ENCODE measurements at regions not wholly inside any gene's neighbourhood (a gene's known extent, or its start where the extent isn't known, plus 50 kb on each side); places are given as distances from the start of the nearest gene placed in this dataset.

DNA sequence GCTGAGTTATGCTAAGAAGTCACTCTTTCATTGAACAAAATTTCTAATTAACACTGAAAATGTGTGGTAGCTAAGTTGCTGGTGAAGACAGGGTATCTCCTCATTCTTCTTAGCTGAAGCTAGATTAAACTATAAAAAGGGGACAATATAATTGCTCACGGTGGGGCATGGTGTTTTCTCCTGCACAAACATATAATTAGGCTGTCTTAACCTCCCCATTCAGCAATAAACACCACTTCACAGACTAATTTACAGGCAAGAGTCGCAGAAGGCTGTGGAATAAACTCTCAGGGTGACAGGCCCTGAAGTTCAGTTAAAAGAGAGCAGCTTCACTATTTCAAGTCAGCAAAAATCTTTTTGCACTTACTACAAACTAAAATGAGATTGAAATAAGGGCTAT, 338.9 kb upstream of the NT5E start:
- no peaks in the 10 kb centered on the region for H3K9me3 ChIP-seq
- H3K4me3 ChIP-seq = no peak overlapping the region
- no peaks in the 10 kb centered on the region for H3K4me1 ChIP-seq
- TF ChIP-seq, protein P1, sequence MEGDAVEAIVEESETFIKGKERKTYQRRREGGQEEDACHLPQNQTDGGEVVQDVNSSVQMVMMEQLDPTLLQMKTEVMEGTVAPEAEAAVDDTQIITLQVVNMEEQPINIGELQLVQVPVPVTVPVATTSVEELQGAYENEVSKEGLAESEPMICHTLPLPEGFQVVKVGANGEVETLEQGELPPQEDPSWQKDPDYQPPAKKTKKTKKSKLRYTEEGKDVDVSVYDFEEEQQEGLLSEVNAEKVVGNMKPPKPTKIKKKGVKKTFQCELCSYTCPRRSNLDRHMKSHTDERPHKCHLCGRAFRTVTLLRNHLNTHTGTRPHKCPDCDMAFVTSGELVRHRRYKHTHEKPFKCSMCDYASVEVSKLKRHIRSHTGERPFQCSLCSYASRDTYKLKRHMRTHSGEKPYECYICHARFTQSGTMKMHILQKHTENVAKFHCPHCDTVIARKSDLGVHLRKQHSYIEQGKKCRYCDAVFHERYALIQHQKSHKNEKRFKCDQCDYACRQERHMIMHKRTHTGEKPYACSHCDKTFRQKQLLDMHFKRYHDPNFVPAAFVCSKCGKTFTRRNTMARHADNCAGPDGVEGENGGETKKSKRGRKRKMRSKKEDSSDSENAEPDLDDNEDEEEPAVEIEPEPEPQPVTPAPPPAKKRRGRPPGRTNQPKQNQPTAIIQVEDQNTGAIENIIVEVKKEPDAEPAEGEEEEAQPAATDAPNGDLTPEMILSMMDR (IDR thresholded peaks at IDR 0.05) = no peak
- intact Hi-C loops (cut with DNase I) = no loop called here
- WGBS, 3 donors = 49 to 52% (median 51%) methylated on average over 2 of the region's 2 CpGs
- no peak overlapping the region for H3K27ac ChIP-seq
- DNase-seq (no peak), ATAC-seq (no peak)
- no peaks in the 10 kb centered on the region for H3K36me3 ChIP-seq (ENCODE audit: insufficient read depth in 1 of 2, low read depth in 1 of 2)
- H3K27me3 ChIP-seq (ENCODE audit: insufficient read depth in 3 of 3, low read length in 2 of 3) = peaks cover 0 to 3% (median 0%) of the 10 kb centered on the region in 3 donors

DNA sequence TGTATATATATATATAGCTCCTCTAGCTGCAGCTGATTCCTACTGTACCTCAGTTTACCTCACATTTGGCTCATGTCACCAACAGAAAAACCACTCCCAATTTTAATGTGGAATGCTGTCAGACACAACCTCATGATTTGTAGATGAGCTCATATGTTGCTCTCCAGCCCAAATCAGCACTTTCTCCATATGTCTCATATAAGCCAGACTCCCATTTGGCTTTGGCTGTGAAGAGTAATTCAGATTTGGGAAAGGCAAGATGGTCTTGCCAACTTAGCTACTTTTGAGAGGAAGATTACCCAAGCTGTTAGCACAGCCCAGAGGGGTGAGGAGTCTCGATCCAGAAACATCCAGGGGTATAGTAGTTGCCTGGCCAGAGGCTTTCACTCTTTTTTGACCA, 342.2 kb upstream of the NT5E start:
- Histone ChIP-seq H3K4me3 (no peak overlapping the region), H3K27me3 (ENCODE audit: insufficient read depth in 3 of 3, low read length in 2 of 3) (no peaks in the 10 kb centered on the region), H3K27ac (no peak overlapping the region), H3K4me1 (no peaks in the 10 kb centered on the region), H3K9me3 (no peaks in the 10 kb centered on the region), H3K36me3 (ENCODE audit: insufficient read depth in 1 of 2, low read depth in 1 of 2) (no peaks in the 10 kb centered on the region)
- TF ChIP-seq, protein P1 (IDR thresholded peaks at IDR 0.05) = no peak
- intact Hi-C loops (cut with DNase I) = no loop called here
- no peak for DNase-seq
- 67 to 73% (median 72%) methylated on average over 1 of the region's 1 CpG for WGBS, 3 donors
- ATAC-seq = no peak

DNA sequence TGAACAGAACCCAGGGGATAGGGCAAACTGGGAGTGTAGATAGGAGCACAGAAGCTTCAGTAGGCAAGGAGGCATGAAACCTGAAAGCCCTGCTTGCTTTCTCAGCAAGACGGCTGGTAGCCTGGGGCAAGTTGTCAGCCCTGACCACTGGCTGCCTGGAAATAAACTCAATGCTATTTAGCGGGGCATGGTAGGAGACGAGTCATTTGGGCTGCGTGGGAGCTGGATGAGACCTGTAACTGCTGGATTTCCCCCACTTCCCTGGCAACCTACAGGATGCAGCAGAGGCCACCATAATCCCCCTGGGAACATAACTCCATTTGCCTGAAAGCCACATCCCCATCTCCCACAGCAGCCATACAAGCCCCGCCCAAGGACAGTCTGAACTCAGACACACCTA, 332.6 kb upstream of the TBX18 start:
- 87 to 93% (median 89%) methylated on average over 5 of the region's 5 CpGs for WGBS, 3 donors
- TF ChIP-seq, protein P1 (IDR thresholded peaks at IDR 0.05) = no peak
- intact Hi-C loops (cut with DNase I) = no loop called here
- ATAC-seq (no peak), DNase-seq (no peak)
- H3K27ac ChIP-seq = no peak overlapping the region
- H3K4me1 ChIP-seq = no peaks in the 10 kb centered on the region
- no peaks in the 10 kb centered on the region for H3K36me3 ChIP-seq (ENCODE audit: insufficient read depth in 1 of 2, low read depth in 1 of 2)
- no peak overlapping the region for H3K4me3 ChIP-seq
- peaks cover 8% of the 10 kb centered on the region for H3K9me3 ChIP-seq
- no peaks in the 10 kb centered on the region for H3K27me3 ChIP-seq (ENCODE audit: insufficient read depth in 3 of 3, low read length in 2 of 3)

DNA sequence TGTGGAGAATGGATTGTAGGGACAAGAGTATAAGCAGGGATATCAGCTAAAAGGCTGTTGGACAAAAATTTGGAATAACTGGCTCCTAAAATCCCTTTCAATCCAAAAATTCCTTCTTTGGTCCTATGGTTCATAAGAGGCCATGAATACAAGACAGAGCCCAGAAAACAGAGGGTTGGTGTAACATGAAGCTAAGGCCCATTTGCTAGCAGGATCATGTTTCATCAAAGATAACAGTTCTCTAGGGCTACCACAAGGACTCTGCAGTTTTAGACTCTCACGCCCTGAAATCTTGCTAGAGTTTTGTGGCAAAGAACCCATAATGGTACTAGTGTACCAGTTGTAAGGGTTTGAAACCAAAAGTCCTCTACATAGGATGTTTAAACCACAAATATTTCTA, 327.8 kb upstream of the TBX18 start:
- Histone ChIP-seq H3K27ac (no peak overlapping the region), H3K36me3 (ENCODE audit: insufficient read depth in 1 of 2, low read depth in 1 of 2) (no peaks in the 10 kb centered on the region), H3K4me1 (no peaks in the 10 kb centered on the region), H3K9me3 (no peaks in the 10 kb centered on the region), H3K4me3 (no peak overlapping the region), H3K27me3 (ENCODE audit: insufficient read depth in 3 of 3, low read length in 2 of 3) (no peaks in the 10 kb centered on the region)
- no peak for ATAC-seq
- TF ChIP-seq, protein P1 (IDR thresholded peaks at IDR 0.05) = no peak
- DNase-seq = no peak
- 23 to 43% (median 29%) methylated on average over 1 of the region's 1 CpG for WGBS, 3 donors
- intact Hi-C loops (cut with DNase I) = no loop called here

DNA sequence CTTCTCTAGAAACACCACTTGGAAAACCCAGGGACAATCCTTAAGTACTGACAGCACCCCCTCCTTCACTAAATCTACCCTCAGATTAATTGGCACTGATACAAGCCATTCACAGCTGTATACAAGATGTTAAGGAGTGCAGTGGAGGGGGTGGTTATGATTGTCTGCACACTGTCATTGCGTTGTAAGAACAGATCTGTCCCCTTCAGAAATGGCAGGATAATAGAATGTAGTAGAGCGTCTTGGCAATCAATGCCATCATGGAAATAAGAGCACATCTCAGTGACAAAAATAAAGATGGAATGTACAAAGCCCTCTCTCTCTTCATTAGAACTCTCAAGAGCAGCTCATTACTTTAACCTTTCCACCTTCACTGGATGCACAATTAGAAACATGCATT, 324.9 kb upstream of the TBX18 start:
- ATAC-seq = no peak
- Histone ChIP-seq H3K27me3 (ENCODE audit: insufficient read depth in 3 of 3, low read length in 2 of 3) (no peaks in the 10 kb centered on the region), H3K9me3 (no peaks in the 10 kb centered on the region), H3K4me1 (no peaks in the 10 kb centered on the region), H3K27ac (no peak overlapping the region), H3K4me3 (no peak overlapping the region), H3K36me3 (ENCODE audit: insufficient read depth in 1 of 2, low read depth in 1 of 2) (no peaks in the 10 kb centered on the region)
- 81 to 92% (median 86%) methylated on average over 2 of the region's 2 CpGs for WGBS, 3 donors
- no peak for DNase-seq
- intact Hi-C loops (cut with DNase I) = no loop called here
- TF ChIP-seq, protein P1 (IDR thresholded peaks at IDR 0.05) = no peak
